ENCODE measurements at regions not wholly inside any gene's neighbourhood (a gene's known extent, or its start where the extent isn't known, plus 50 kb on each side); places are given as distances from the start of the nearest gene placed in this dataset.

- Histone ChIP-seq H4K5ac (ENCODE audit: insufficient read length, low read depth, low read length) (no peak overlapping the region), H3K56ac (replicated peaks; ENCODE audit: insufficient read length, low read depth, low read length) (no peak overlapping the region), H4K91ac (replicated peaks; ENCODE audit: insufficient read length, low read length) (no peak overlapping the region), H2AFZ (ENCODE audit: low read length) (no peak overlapping the region), H3K9me3 (ENCODE audit: insufficient read depth in 2 of 2, low read depth in 1 of 2, low read length in 1 of 2) (peaks cover 5 to 7% of the 10 kb centered on the region in 2 experiments; a peak in 3 of 4 replicates), H2BK12ac (ENCODE audit: low read depth, low read length) (no peak overlapping the region), H3K79me1 (ENCODE audit: low read depth, low read length) (no peaks in the 10 kb centered on the region), H4K8ac (ENCODE audit: extremely low read depth, insufficient read depth, low read length) (no peak overlapping the region), H3K23me2 (ENCODE audit: low read depth, low read length) (no peaks in the 10 kb centered on the region), H2BK20ac (ENCODE audit: low read length) (no peak overlapping the region), H3K36me3 (ENCODE audit: control insufficient read depth in 2 of 4, insufficient read depth in 4 of 4, low read length in 3 of 4) (no peaks in the 10 kb centered on the region), H4K20me1 (replicated peaks in 1 of 2; ENCODE audit: control insufficient read depth in 1 of 2, insufficient read depth in 2 of 2, low read length in 2 of 2) (no peaks in the 10 kb centered on the region), H2BK120ac (replicated peaks; ENCODE audit: low read depth, low read length) (no peak overlapping the region), H3K27me3 (replicated peaks in 1 of 4; ENCODE audit: control insufficient read depth in 3 of 4, extremely low read depth in 1 of 4, insufficient read depth in 3 of 4, low read length in 3 of 4) (no peaks in the 10 kb centered on the region), H3K4me2 (ENCODE audit: insufficient read depth in 1 of 2, low read depth in 2 of 2, low read length in 2 of 2) (no peak overlapping the region), H3K27ac (ENCODE audit: low read depth, low read length) (no peak overlapping the region), H2BK15ac (ENCODE audit: low read length) (no peak overlapping the region), H3K4me1 (replicated peaks in 1 of 4; ENCODE audit: control insufficient read depth in 3 of 4, insufficient read depth in 4 of 4, low read length in 3 of 4) (peaks cover 0 to 7% (median 2%) of the 10 kb centered on the region in 4 experiments; a peak in 4 of 7 replicates), H2AK5ac (ENCODE audit: low read depth, low read length) (no peak overlapping the region), H3K14ac (ENCODE audit: insufficient read length) (no peak overlapping the region), H3K9ac (replicated peaks in 1 of 4; ENCODE audit: extremely low read depth in 1 of 4, low read depth in 3 of 4, low read length in 3 of 4) (no peak overlapping the region), H3K18ac (ENCODE audit: extremely low read depth, low read length) (no peak overlapping the region), H3K4ac (replicated peaks; ENCODE audit: insufficient read length, low read depth, low read length) (no peak overlapping the region), H3K79me2 (ENCODE audit: control insufficient read depth in 1 of 2, insufficient read depth in 2 of 2, low read length in 2 of 2) (no peaks in the 10 kb centered on the region), H3K4me3 (ENCODE audit: extremely low read depth in 1 of 4, insufficient read depth in 2 of 4, low read depth in 3 of 4, low read length in 4 of 4) (no peak overlapping the region), H2BK5ac (ENCODE audit: low read depth, low read length) (no peak overlapping the region), H3K23ac (ENCODE audit: insufficient read length) (no peak overlapping the region)
- no peak for DNase-seq (ENCODE audit: low read depth in 1 of 2, low spot score in 2 of 2)
- ChIA-PET POLR2A (ENCODE audit: partially characterized antibody) (no interaction called here), CTCF (ENCODE audit: partially characterized antibody) (interaction anchor here (1.5 to 1.7 kb wide), 2 partner anchors 34 to 182 kb away, joined by 3 to 6 read pairs; no protein-coding TSS in a partner anchor)
- FAIRE-seq = no peak
- TF ChIP-seq RXRA (IDR thresholded peaks at IDR 0.05; ENCODE audit: insufficient read depth, low read depth, low read length) = no peak
- no peak for TF ChIP-seq CBX5 (IDR thresholded peaks at IDR 0.05; ENCODE audit: low read depth, low read length)
- TF ChIP-seq CHD2 (IDR thresholded peaks at IDR 0.05; ENCODE audit: low read length) = no peak
- no peak for TF ChIP-seq SP2 (IDR thresholded peaks at IDR 0.05; ENCODE audit: low read length)
- no peak for TF ChIP-seq YY1 (IDR thresholded peaks at IDR 0.05; ENCODE audit: low read depth, low read length)
- TF ChIP-seq RNF2 (IDR thresholded peaks at IDR 0.05; ENCODE audit: borderline replicate concordance, low read depth, low read length, missing control alignments, poor library complexity, severe bottlenecking) = no peak
- TF ChIP-seq PHF8 (conservative IDR thresholded peaks at IDR 0.05; ENCODE audit: low read depth, low read length) = no peak
- no peak for TF ChIP-seq KDM5A (IDR thresholded peaks at IDR 0.05; ENCODE audit: low read length)
Observed at GRCh38 chr2:172279813-172280212, 147.6 kb upstream of the ITGA6 start.
